Hepatic stellate cell (primary cell): ENCODE measurements at regions not wholly inside any gene's neighbourhood (a gene's known extent, or its start where the extent isn't known, plus 50 kb on each side); places are given as distances from the start of the nearest gene placed in this dataset.

ENCODE experiments used
- DNase-seq: peaks from one replicate; pipeline ENCODE4 v3.0.0; 2011; ENCODE audit warnings: low spot score

GRCh38 chr5:67266654-67267350 lies 70.2 kb upstream of the CD180 start:
- no peak for DNase-seq

GRCh38 chr5:67265951-67266350 lies 69.4 kb upstream of the CD180 start:
- DNase-seq, result no peak

DNA sequence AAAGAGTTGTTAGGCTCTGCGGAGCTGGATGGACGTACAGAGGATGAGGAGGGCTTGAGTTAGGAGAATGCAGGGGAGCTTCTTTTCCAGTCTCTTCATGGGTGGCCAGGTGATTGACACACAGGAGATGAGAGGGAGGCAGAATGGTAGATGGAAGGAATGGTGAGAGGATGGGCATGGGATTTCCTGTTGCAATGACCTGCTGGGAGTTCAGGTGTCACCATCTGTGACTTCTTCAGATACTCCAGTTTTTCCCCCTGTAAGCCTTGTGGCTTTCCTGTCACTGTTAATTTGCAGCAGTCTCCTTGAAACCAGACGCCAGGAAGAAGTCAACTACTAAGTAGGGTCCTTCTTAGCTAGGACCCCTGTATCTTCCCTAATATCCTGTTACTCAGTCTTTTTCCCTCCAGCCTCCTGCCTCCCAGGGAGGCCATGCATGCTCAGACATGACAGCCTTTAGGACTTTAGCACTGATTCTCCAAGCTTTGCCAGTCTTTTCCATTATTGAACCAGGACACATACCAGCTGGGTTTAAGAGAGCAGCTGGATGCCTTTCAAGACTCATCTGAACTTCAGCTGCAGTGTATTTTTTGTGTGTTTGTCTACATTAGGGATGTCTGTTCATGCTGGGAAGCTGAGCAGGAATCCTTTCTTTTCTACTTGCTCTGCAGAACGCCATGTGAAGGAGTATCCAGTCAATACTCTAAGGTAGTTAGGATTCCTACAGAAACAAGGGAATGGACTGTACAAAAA lies 67.2 kb upstream of the CD180 start:
- no peak for DNase-seq

DNA sequence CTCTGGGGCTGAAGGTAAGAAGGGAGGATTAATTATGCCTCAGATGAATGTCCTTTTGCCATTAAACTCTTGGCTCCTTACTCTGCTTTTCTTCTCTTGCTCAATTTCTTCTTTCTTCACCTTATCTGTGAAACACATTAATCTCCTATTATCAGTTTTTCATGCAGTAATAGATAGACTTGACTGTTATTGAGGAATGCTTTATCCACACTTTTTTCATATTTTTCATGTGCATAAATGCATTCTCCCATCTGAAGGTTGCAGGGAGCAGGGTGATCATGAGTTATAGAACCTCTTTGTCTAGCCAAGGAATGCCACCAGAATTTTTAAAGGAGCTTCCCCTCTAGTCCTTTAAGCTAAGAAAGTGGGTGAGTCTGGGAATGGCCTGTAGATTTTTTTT lies 66.4 kb upstream of the CD180 start:
- DNase-seq, result no peak

GRCh38 chr5:67262206-67262605 lies 65.6 kb upstream of the CD180 start:
- DNase-seq, result no peak

- no peak for DNase-seq
Observed at GRCh38 chr5:67259548-67260215, 63.1 kb upstream of the CD180 start.

- no peak for DNase-seq
Observed at GRCh38 chr5:67257500-67257899, 60.9 kb upstream of the CD180 start.

DNA sequence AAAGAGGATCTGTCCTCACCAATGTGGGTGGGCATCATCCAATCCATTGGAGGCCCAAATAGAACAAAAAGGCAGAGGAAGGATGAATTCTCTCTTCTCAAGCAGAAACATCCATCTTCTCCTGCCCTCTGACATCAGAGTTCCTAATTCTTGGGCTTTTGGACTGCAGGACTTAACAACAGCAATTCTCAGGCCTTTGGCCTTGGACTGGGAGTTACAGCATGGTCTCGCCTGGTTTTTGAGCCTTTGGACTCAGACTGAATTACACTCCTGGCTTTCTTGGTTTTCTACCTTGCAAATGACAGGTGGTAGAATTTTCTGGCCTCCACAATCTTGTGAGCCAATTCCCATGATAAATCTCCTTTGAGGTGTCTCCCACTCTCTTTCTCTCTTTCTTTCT lies 60.5 kb upstream of the CD180 start:
- DNase-seq, result no peak

DNA sequence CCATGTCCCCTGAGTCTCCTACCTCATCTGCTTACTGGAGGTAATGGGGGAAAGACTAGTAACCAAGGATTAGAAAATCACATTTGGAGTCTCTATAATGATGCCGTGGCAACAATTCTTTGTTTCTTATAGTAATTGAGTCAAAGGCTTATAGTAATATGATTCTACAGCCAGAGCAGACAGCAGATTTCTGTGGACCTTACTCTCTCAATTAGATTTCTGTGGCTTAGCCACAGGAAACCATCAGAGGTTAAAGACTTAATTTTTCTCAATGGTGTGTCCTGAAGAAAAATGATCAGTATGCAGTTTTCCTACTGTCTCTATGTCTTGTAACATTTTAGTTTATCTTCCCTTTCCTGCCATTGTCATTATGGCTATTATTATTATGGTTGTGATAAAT lies 59.3 kb upstream of the CD180 start:
- no peak for DNase-seq

GRCh38 chr5:67253911-67254310 lies 57.3 kb upstream of the CD180 start:
- no peak for DNase-seq

GRCh38 chr5:67249590-67249895 lies 52.9 kb upstream of the CD180 start:
- no peak for DNase-seq

DNA sequence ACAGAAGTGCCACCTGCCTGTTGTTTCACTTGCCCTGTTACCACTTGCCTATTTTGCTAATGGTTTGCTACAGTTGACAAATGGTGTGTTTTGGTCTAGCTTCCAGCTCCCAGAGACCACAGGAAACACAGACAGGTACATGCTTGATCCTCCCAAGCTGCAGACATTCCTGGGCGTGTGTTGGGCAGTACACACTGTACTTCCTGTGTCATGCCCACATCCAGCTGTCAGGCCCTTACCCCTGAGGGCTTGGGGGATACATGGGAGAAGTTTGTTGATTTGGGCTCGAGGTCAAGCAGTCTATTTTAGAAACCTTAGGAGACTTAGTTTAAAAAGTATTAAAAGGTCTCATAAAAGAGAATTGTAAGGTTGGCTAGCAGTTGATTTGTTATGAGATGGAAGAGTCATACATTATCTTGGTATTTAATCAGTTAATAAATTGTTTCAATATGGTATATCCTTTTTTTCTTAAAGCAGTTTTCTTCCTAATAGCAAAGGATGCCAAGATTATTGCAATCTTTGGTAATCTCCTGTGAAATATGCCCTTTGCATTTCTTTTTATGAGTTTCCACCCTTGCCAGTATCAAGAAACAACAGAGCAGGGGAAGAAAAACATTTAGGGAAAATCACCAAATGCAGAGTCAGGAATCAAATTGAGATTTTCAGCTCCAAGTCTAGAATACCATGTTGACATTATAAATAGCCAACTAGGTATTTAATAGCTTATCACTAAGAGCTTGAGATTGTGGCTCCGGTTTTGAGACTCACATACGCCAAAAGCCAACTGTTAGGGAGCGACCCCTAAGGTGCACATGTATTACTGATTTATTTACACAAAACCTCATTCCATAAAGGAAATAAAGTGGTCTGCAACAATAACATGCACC lies 52.3 kb upstream of the CD180 start:
- DNase-seq, result no peak

- DNase-seq, result no peak
Observed at GRCh38 chr5:67246546-67247268, 50.1 kb upstream of the CD180 start.
